CD4-positive, alpha-beta T cell (primary cell): ENCODE measurements at regions not wholly inside any gene's neighbourhood (a gene's known extent, or its start where the extent isn't known, plus 50 kb on each side); places are given as distances from the start of the nearest gene placed in this dataset.

Source experiments
- ATAC-seq: fragments of 200-7000 bp; cut with Tn5 transposase; one replicate; pipeline ENCODE4 v1.10.0; 2022; ENCODE audit warnings: mild to moderate bottlenecking; ENCODE audit not compliant: poor library complexity
- CTCF ChIA-PET: fragments of 350-600 bp; sonication (Branson Sonifier 250); formaldehyde crosslinking; loops from one replicate; lab custom pipeline; 2021; ENCODE audit warnings: antibody characterized with exemption, inconsistent platforms; lab: Charles Lee
- POLR2A ChIA-PET: fragments of 350-600 bp; sonication (Branson Sonifier 250); formaldehyde crosslinking; loops from one replicate; lab custom pipeline; 2021; ENCODE audit warnings: antibody characterized with exemption, inconsistent platforms; lab: Charles Lee
- DNase-seq, 14 experiments: peaks; one replicate each; pipeline ENCODE4 v3.0.0-alpha.2; 2013 to 2020; ENCODE audit warnings: mixed read lengths in 2 of 14
- H3K27ac ChIP-seq, 2 donors: one replicate each; pipeline versions ENCODE4 v1.5.1 to v1.7.0; 2013; ENCODE audit warnings: low read length in 2 of 2, low read depth in 1 of 2, mild to moderate bottlenecking in 1 of 2
- H3K27me3 ChIP-seq, 2 experiments: 1 replicate in 1 of 2; 2 replicates in 1 of 2; pipeline versions ENCODE4 v1.6.1 to v1.7.0; 2013; ENCODE audit warnings: low read length in 2 of 2, control low read depth in 1 of 2, mild to moderate bottlenecking in 1 of 2, moderate library complexity in 1 of 2; ENCODE audit not compliant: insufficient read depth in 2 of 2, control insufficient read depth in 1 of 2
- H3K36me3 ChIP-seq: one replicate; pipeline ENCODE4 v1.6.1; 2013; ENCODE audit warnings: low read length, control low read depth; ENCODE audit not compliant: insufficient read depth
- H3K4me1 ChIP-seq: one replicate; pipeline ENCODE4 v1.6.1; 2013; ENCODE audit warnings: low read length, control low read depth; ENCODE audit not compliant: insufficient read depth
- H3K4me3 ChIP-seq: one replicate; pipeline ENCODE4 v1.5.1; 2013; ENCODE audit warnings: mild to moderate bottlenecking, low read length, moderate library complexity
- H3K9me3 ChIP-seq, 2 experiments: 1 replicate in 1 of 2; 2 replicates in 1 of 2; pipeline versions ENCODE4 v1.6.1 to v1.7.0; 2013; ENCODE audit warnings: low read length in 2 of 2, mild to moderate bottlenecking in 2 of 2, control low read depth in 1 of 2, moderate library complexity in 1 of 2; ENCODE audit not compliant: control insufficient read depth in 1 of 2, insufficient read depth in 1 of 2
- H3K27ac Mint-ChIP-seq: one replicate; pipeline ENCODE4 v1.8.0; 2020; ENCODE audit warnings: mixed read lengths
- H3K27me3 Mint-ChIP-seq: one replicate; pipeline ENCODE4 v1.8.0; 2021; ENCODE audit warnings: mixed read lengths
- H3K36me3 Mint-ChIP-seq: one replicate; pipeline ENCODE4 v1.8.0; 2021; ENCODE audit warnings: low read depth, mixed read lengths
- H3K4me1 Mint-ChIP-seq: one replicate; pipeline ENCODE4 v1.8.0; 2021; ENCODE audit warnings: low read depth, mixed read lengths
- H3K4me3 Mint-ChIP-seq: one replicate; pipeline ENCODE4 v1.8.0; 2020; ENCODE audit warnings: mild to moderate bottlenecking, mixed read lengths
- H3K9me3 Mint-ChIP-seq: one replicate; pipeline ENCODE4 v1.8.0; 2020; ENCODE audit warnings: mixed read lengths
- intact Hi-C, 2 experiments: fragments of 100-400 bp; cut with DNase I in 1 of 2; cut with micrococcal nuclease in 1 of 2; formaldehyde crosslinking; loops; one replicate each; pipeline versions ENCODE4 v1.15.1 to v1.9.0; 2023 to 2025; cut with DNase I, micrococcal nuclease
- TF ChIP-seq, protein P1 (sequence below): fragments of 200-600 bp; IDR thresholded peaks from one replicate; pipeline ENCODE4 v1.8.0; 2022; ENCODE audit warnings: antibody characterized with exemption, mild to moderate bottlenecking

DNA sequence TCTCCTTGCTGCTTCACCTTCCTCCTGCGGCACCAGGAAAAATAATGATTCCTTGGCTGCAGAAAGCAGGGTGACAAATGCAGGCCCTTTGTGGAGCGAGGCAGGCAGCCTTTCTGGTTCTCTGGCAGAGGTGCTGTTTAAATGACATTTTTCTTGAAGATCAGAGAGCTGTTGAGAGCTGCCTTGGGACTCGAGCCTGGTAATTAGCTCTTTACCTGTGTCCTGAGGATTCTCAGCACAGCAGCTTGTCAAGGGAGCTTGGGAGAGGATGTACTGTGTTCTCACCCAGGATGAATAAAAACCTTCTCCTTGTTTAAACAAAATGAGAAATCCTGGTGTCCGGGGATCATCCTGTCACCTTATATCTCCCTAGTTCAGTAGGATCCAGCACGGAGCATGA lies 204.0 kb downstream of the AACS start:
- intact Hi-C loops: no loop called here
- Mint-ChIP-seq H3K4me3 (no peak overlapping the region), H3K27ac (no peak overlapping the region), H3K27me3 (peaks cover 8% of the 10 kb centered on the region), H3K4me1 (no peaks in the 10 kb centered on the region), H3K36me3 (no peaks in the 10 kb centered on the region), H3K9me3 (no peaks in the 10 kb centered on the region)
- no peaks in the 10 kb centered on the region for H3K9me3 ChIP-seq
- ATAC-seq (no peak), DNase-seq (no peak)
- no peak overlapping the region for H3K4me3 ChIP-seq
- no peaks in the 10 kb centered on the region for H3K4me1 ChIP-seq
- POLR2A ChIA-PET: no interaction called here
- no peaks in the 10 kb centered on the region for H3K36me3 ChIP-seq
- TF ChIP-seq, protein P1, sequence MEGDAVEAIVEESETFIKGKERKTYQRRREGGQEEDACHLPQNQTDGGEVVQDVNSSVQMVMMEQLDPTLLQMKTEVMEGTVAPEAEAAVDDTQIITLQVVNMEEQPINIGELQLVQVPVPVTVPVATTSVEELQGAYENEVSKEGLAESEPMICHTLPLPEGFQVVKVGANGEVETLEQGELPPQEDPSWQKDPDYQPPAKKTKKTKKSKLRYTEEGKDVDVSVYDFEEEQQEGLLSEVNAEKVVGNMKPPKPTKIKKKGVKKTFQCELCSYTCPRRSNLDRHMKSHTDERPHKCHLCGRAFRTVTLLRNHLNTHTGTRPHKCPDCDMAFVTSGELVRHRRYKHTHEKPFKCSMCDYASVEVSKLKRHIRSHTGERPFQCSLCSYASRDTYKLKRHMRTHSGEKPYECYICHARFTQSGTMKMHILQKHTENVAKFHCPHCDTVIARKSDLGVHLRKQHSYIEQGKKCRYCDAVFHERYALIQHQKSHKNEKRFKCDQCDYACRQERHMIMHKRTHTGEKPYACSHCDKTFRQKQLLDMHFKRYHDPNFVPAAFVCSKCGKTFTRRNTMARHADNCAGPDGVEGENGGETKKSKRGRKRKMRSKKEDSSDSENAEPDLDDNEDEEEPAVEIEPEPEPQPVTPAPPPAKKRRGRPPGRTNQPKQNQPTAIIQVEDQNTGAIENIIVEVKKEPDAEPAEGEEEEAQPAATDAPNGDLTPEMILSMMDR: no peak
- CTCF ChIA-PET: no interaction called here
- H3K27me3 ChIP-seq: peaks cover 0 to 7% of the 10 kb centered on the region in 2 experiments
- no peak overlapping the region for H3K27ac ChIP-seq

- no peaks in the 10 kb centered on the region for H3K9me3 ChIP-seq
- H3K27me3 ChIP-seq: peaks cover 0 to 9% of the 10 kb centered on the region in 2 experiments
- no peaks in the 10 kb centered on the region for H3K4me1 ChIP-seq
- no peaks in the 10 kb centered on the region for H3K4me1 Mint-ChIP-seq
- ChIA-PET POLR2A (no interaction called here), CTCF (no interaction called here)
- H3K27me3 Mint-ChIP-seq: peaks cover 19% of the 10 kb centered on the region
- H3K27ac Mint-ChIP-seq: no peak overlapping the region
- ATAC-seq: no peak
- H3K9me3 Mint-ChIP-seq: no peaks in the 10 kb centered on the region
- no peaks in the 10 kb centered on the region for H3K36me3 ChIP-seq
- no peak for DNase-seq
- no peaks in the 10 kb centered on the region for H3K36me3 Mint-ChIP-seq
- TF ChIP-seq, protein P1: no peak
- no peak overlapping the region for H3K27ac ChIP-seq
- intact Hi-C loops: no loop called here
- H3K4me3 Mint-ChIP-seq: no peak overlapping the region
- no peak overlapping the region for H3K4me3 ChIP-seq
Measured at GRCh38 chr12:125271892-125272291, 206.7 kb downstream of the AACS start.

- H3K4me3 ChIP-seq: no peak overlapping the region
- H3K27me3 ChIP-seq: peaks cover 0 to 5% of the 10 kb centered on the region in 2 experiments
- ChIA-PET POLR2A (no interaction called here), CTCF (no interaction called here)
- intact Hi-C loops: no loop called here
- H3K27ac ChIP-seq: no peak overlapping the region
- H3K36me3 Mint-ChIP-seq: no peaks in the 10 kb centered on the region
- peaks cover 19% of the 10 kb centered on the region for H3K27me3 Mint-ChIP-seq
- no peaks in the 10 kb centered on the region for H3K9me3 ChIP-seq
- H3K4me3 Mint-ChIP-seq: no peak overlapping the region
- H3K9me3 Mint-ChIP-seq: no peaks in the 10 kb centered on the region
- H3K36me3 ChIP-seq: no peaks in the 10 kb centered on the region
- no peak for DNase-seq
- no peak for ATAC-seq
- TF ChIP-seq, protein P1: no peak
- H3K27ac Mint-ChIP-seq: no peak overlapping the region
- no peaks in the 10 kb centered on the region for H3K4me1 Mint-ChIP-seq
- H3K4me1 ChIP-seq: no peaks in the 10 kb centered on the region
Measured at GRCh38 chr12:125272383-125272933, 207.2 kb downstream of the AACS start.
